ENCODE measurements at regions not wholly inside any gene's neighbourhood (a gene's known extent, or its start where the extent isn't known, plus 50 kb on each side); places are given as distances from the start of the nearest gene placed in this dataset.

DNA sequence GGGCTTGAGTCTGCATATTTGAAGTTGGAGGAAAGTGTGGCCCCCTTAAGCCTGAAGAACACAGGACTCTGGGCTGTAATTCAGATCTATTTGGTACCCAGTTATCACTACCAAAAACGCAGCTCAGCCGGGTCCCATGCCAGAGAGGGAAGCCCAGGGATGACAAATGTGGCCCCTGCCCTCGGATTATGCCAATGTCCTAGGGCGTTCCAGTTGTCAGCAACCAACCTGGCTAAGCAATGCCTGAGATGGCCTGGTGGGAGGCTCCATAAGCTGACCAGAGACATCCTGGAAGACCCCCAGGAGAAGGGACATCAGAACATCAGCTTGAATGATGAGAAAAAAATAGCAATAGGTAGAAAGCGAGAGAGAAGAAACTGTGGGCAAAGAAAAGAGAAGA lies 79.6 kb upstream of the UQCRFS1 start:
- TF ChIP-seq POLR2A (IDR thresholded peaks at IDR 0.05; ENCODE audit: low read depth, low read length) (no peak), SPI1 (IDR thresholded peaks at IDR 0.05; ENCODE audit: low read depth, low read length) (no peak), POLR2AphosphoS5 (IDR thresholded peaks at IDR 0.05; ENCODE audit: low read depth, low read length) (no peak)
